HG02588 (cell line): ENCODE measurements at regions not wholly inside any gene's neighbourhood (a gene's known extent, or its start where the extent isn't known, plus 50 kb on each side); places are given as distances from the start of the nearest gene placed in this dataset.
"Not testable (repeated sequence)": the region's sequence is repeated elsewhere in the genome, so short reads cannot be mapped to it uniquely, and the experiment has no call there.

Experiments
- ATAC-seq: cut with Tn5 transposase; IDR thresholded peaks from one replicate; pipeline ENCODE4 v1.9.1; 2021; ENCODE audit warnings: mild to moderate bottlenecking, moderate library complexity; ENCODE audit not compliant: unreplicated experiment

GRCh38 chr1:193458628-193459027 is 272.2 kb upstream of the B3GALT2 start:
- no peak for ATAC-seq

- ATAC-seq: no peak
These were observed 271.3 kb upstream of the B3GALT2 start for GRCh38 chr1:193457676-193458075.

GRCh38 chr1:193456811-193457280 is 270.4 kb upstream of the B3GALT2 start:
- ATAC-seq: peak; percentile 74

GRCh38 chr1:193451606-193452005 is 265.2 kb upstream of the B3GALT2 start:
- ATAC-seq: no peak

GRCh38 chr1:193451001-193451400 is 264.6 kb upstream of the B3GALT2 start:
- no peak for ATAC-seq

- ATAC-seq: peak; percentile 93
These were observed 262.5 kb upstream of the B3GALT2 start for GRCh38 chr1:193448682-193449461.

GRCh38 chr1:193443886-193444285 is 257.5 kb upstream of the B3GALT2 start:
- no peak for ATAC-seq

GRCh38 chr1:193438771-193439170 is 252.4 kb upstream of the B3GALT2 start:
- ATAC-seq: peak; percentile 60

- no peak for ATAC-seq
These were observed 251.9 kb upstream of the B3GALT2 start for GRCh38 chr1:193438312-193438711.

- ATAC-seq: peak; percentile 95
These were observed 251.4 kb upstream of the B3GALT2 start for GRCh38 chr1:193437785-193438184.

- ATAC-seq: not testable (repeated sequence)
These were observed 250.9 kb upstream of the B3GALT2 start for GRCh38 chr1:193437333-193437732.

GRCh38 chr1:193435781-193436180 is 249.4 kb upstream of the B3GALT2 start:
- ATAC-seq: no peak

- ATAC-seq: no peak
These were observed 247.9 kb upstream of the B3GALT2 start for GRCh38 chr1:193434319-193434718.

- ATAC-seq: no peak
These were observed 247.2 kb upstream of the B3GALT2 start for GRCh38 chr1:193433599-193433998.

- ATAC-seq: no peak
These were observed 246.7 kb upstream of the B3GALT2 start for GRCh38 chr1:193432979-193433587.

- no peak for ATAC-seq
These were observed 245.0 kb upstream of the B3GALT2 start for GRCh38 chr1:193431265-193431977.

GRCh38 chr1:193427524-193427923 is 241.1 kb upstream of the B3GALT2 start:
- no peak for ATAC-seq

GRCh38 chr1:193426061-193426460 is 239.6 kb upstream of the B3GALT2 start:
- ATAC-seq: no peak

GRCh38 chr1:193421487-193421886 is 235.1 kb upstream of the B3GALT2 start:
- no peak for ATAC-seq

GRCh38 chr1:193419295-193419694 is 232.9 kb upstream of the B3GALT2 start:
- no peak for ATAC-seq

- ATAC-seq: no peak
These were observed 232.3 kb upstream of the B3GALT2 start for GRCh38 chr1:193418745-193419058.
